Neural cell (in vitro differentiated cells): ENCODE measurements at regions not wholly inside any gene's neighbourhood (a gene's known extent, or its start where the extent isn't known, plus 50 kb on each side); places are given as distances from the start of the nearest gene placed in this dataset.

ENCODE experiments used
- H2AFZ ChIP-seq: fragments of 200-600, 300-800 bp; sonication (generic), shearing (Covaris generic); 2 replicates; pipeline ENCODE4 v1.6.0; 2014; ENCODE audit warnings: low read depth, mild to moderate bottlenecking, antibody characterized with exemption, low read length, moderate library complexity
- H3F3A ChIP-seq: fragments of 200-600 bp; shearing (Covaris generic); 2 replicates; pipeline ENCODE4 v1.6.1; 2016; ENCODE audit warnings: mild to moderate bottlenecking, moderate library complexity, mixed read lengths, antibody characterized with exemption, low read length; ENCODE audit not compliant: insufficient read depth, poor library complexity, severe bottlenecking
- H3K27ac ChIP-seq: fragments of 200-600, 300-800 bp; sonication (generic), shearing (Covaris generic); 2 replicates; pipeline ENCODE4 v1.5.1; 2014; ENCODE audit warnings: mild to moderate bottlenecking, low read length, moderate library complexity
- H3K27me3 ChIP-seq: fragments of 300-800, 200-600 bp; sonication (generic), shearing (Covaris generic); 2 replicates; pipeline ENCODE4 v1.6.0; 2014; ENCODE audit warnings: mild to moderate bottlenecking, low read depth, low read length, moderate library complexity; ENCODE audit not compliant: insufficient read depth
- H3K36me3 ChIP-seq: fragments of 300-800, 200-600 bp; sonication (generic), shearing (Covaris generic); 2 replicates; pipeline ENCODE4 v1.5.1; 2014; ENCODE audit warnings: mild to moderate bottlenecking, antibody characterized with exemption, low read length, moderate library complexity; ENCODE audit not compliant: insufficient read depth
- H3K4me2 ChIP-seq: fragments of 300-800, 200-600 bp; sonication (generic), shearing (Covaris generic); 2 replicates; pipeline ENCODE4 v1.6.0; 2014; ENCODE audit warnings: mild to moderate bottlenecking, low read length
- H3K4me3 ChIP-seq: fragments of 300-800, 200-600 bp; sonication (generic), shearing (Covaris generic); 2 replicates; pipeline ENCODE4 v1.5.1; 2014; ENCODE audit warnings: mild to moderate bottlenecking, low read length, moderate library complexity
- H3K79me2 ChIP-seq: fragments of 200-600 bp; shearing (Covaris generic); replicated peaks from 2 replicates; pipeline ENCODE4 v1.6.0; 2014; ENCODE audit warnings: mild to moderate bottlenecking, low read length, moderate library complexity; ENCODE audit not compliant: insufficient read depth
- H3K9ac ChIP-seq: fragments of 300-800, 200-600 bp; sonication (generic), shearing (Covaris generic); 2 replicates; pipeline ENCODE4 v1.6.1; 2016; ENCODE audit warnings: mild to moderate bottlenecking, low read length, mixed read lengths
- H3K9me2 ChIP-seq: fragments of 200-600 bp; shearing (Covaris generic); 2 replicates; pipeline ENCODE4 v1.6.1; 2016; ENCODE audit warnings: mild to moderate bottlenecking, low read length, mixed read lengths; ENCODE audit not compliant: insufficient read depth
- H3K9me3 ChIP-seq: fragments of 200-600, 300-800 bp; sonication (generic), shearing (Covaris generic); 2 replicates; pipeline ENCODE4 v1.6.1; 2016; ENCODE audit warnings: mild to moderate bottlenecking, mixed run types, low read length, moderate library complexity, mixed read lengths
- H4K20me1 ChIP-seq: fragments of 200-600 bp; shearing (Covaris generic); 2 replicates; pipeline ENCODE4 v1.6.1; 2016; ENCODE audit warnings: mild to moderate bottlenecking, mixed run types; ENCODE audit not compliant: insufficient read depth
- CTCF ChIP-seq: fragments of 450-650 bp; IDR thresholded peaks from 2 replicates; pipeline ENCODE4 v1.5.1; 2014; ENCODE audit warnings: antibody characterized with exemption, mild to moderate bottlenecking, moderate library complexity; ENCODE audit not compliant: poor library complexity, severe bottlenecking
- EP300 ChIP-seq: fragments of 450-650 bp; conservative IDR thresholded peaks from 2 replicates; pipeline ENCODE4 v1.6.1; 2014; ENCODE audit warnings: antibody characterized with exemption, mild to moderate bottlenecking, moderate library complexity; ENCODE audit not compliant: poor library complexity, severe bottlenecking
- EZH2 ChIP-seq: fragments of 200-600, 300-800 bp; shearing (Covaris generic), sonication (generic); IDR thresholded peaks from 2 replicates; pipeline ENCODE4 v1.6.1; 2014; ENCODE audit warnings: antibody characterized with exemption, low read length, borderline replicate concordance, mild to moderate bottlenecking; ENCODE audit not compliant: insufficient read depth, poor library complexity, severe bottlenecking
- MXI1 ChIP-seq: fragments of 450-650 bp; conservative IDR thresholded peaks from 2 replicates; pipeline ENCODE4 v1.6.1; 2014; ENCODE audit warnings: antibody characterized with exemption, mild to moderate bottlenecking; ENCODE audit not compliant: poor library complexity, severe bottlenecking
- POLR2AphosphoS5 ChIP-seq: IDR thresholded peaks from 2 replicates; pipeline ENCODE4 v1.6.1; 2012
- RAD21 ChIP-seq: fragments of 450-650 bp; conservative IDR thresholded peaks from 2 replicates; pipeline ENCODE4 v1.6.1; 2014; ENCODE audit warnings: antibody characterized with exemption, mild to moderate bottlenecking, moderate library complexity
- REST ChIP-seq: IDR thresholded peaks from 2 replicates; pipeline ENCODE4 v1.6.1; 2012; ENCODE audit warnings: borderline replicate concordance
- SMC3 ChIP-seq: fragments of 450-650 bp; conservative IDR thresholded peaks from 2 replicates; pipeline ENCODE4 v1.6.1; 2014; ENCODE audit warnings: antibody characterized with exemption, mild to moderate bottlenecking, moderate library complexity; ENCODE audit not compliant: poor library complexity
- TAF1 ChIP-seq: IDR thresholded peaks from 2 replicates; pipeline ENCODE4 v1.6.1; 2012; ENCODE audit warnings: low read depth

GRCh38 chr5:106331415-106331814 lies 1339.3 kb downstream of the EFNA5 start:
- Histone ChIP-seq H3K9ac (no peak overlapping the region), H4K20me1 (no peaks in the 10 kb centered on the region), H2AFZ (no peak overlapping the region), H3K27me3 (no peaks in the 10 kb centered on the region), H3K4me2 (no peak overlapping the region), H3K4me3 (no peak overlapping the region), H3K36me3 (no peaks in the 10 kb centered on the region), H3K27ac (no peak overlapping the region), H3K9me3 (no peaks in the 10 kb centered on the region), H3K9me2 (no peaks in the 10 kb centered on the region), H3F3A (no peaks in the 10 kb centered on the region), H3K79me2 (no peaks in the 10 kb centered on the region)
- TF ChIP-seq EP300, result no peak
- TF ChIP-seq POLR2AphosphoS5, result no peak
- TF ChIP-seq REST, result no peak
- no peak for TF ChIP-seq EZH2

GRCh38 chr5:106324356-106324755 lies 1346.4 kb downstream of the EFNA5 start:
- Histone ChIP-seq H3K27ac (no peak overlapping the region), H3K4me2 (no peak overlapping the region), H2AFZ (no peak overlapping the region), H3K79me2 (no peaks in the 10 kb centered on the region), H3K4me3 (no peak overlapping the region), H3K9me3 (no peaks in the 10 kb centered on the region), H4K20me1 (no peaks in the 10 kb centered on the region), H3K9me2 (no peaks in the 10 kb centered on the region), H3K9ac (no peak overlapping the region), H3F3A (no peaks in the 10 kb centered on the region), H3K36me3 (no peaks in the 10 kb centered on the region), H3K27me3 (no peaks in the 10 kb centered on the region)
- TF ChIP-seq RAD21, result no peak

DNA sequence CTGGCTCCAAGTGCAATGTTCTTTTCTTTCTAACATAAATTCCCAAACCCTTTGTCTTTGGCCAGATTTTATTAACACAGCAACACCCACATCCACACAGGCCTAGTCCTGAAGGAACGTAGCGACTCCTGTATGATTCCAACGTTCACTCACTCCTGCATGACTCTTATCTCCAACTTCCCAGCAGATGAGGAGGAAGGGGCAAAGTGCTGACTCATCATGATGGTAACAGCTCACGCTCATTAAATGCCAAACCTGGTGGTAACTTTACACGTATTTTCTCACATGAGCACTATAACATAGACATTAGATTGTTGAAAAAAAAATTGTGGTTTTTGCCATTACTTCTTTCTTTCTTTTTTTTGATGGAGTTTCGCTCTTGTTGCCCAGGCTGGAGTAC lies 1349.5 kb downstream of the EFNA5 start:
- no peak overlapping the region for H3K4me3 ChIP-seq
- H2AFZ ChIP-seq, result no peak overlapping the region
- no peak for TF ChIP-seq POLR2AphosphoS5
- no peak for TF ChIP-seq TAF1
- no peak for TF ChIP-seq RAD21
- no peak for TF ChIP-seq REST
- no peak for TF ChIP-seq SMC3
- no peak for TF ChIP-seq MXI1
- TF ChIP-seq CTCF, result no peak
- no peak for TF ChIP-seq EZH2
- TF ChIP-seq EP300, result no peak

More for the DNA sequence above, 1349.5 kb downstream of the EFNA5 start:
- H3K27me3 ChIP-seq, result no peaks in the 10 kb centered on the region
- no peak overlapping the region for H3K9ac ChIP-seq
- no peaks in the 10 kb centered on the region for H3K9me3 ChIP-seq
- H3K79me2 ChIP-seq, result no peaks in the 10 kb centered on the region
- H3K9me2 ChIP-seq, result no peaks in the 10 kb centered on the region
- H3K36me3 ChIP-seq, result no peaks in the 10 kb centered on the region
- H3F3A ChIP-seq, result no peaks in the 10 kb centered on the region
- H3K4me2 ChIP-seq, result no peak overlapping the region
- H3K27ac ChIP-seq, result no peak overlapping the region
- no peaks in the 10 kb centered on the region for H4K20me1 ChIP-seq
